Endothelial cell of umbilical vein (primary cell): ENCODE measurements at regions not wholly inside any gene's neighbourhood (a gene's known extent, or its start where the extent isn't known, plus 50 kb on each side); places are given as distances from the start of the nearest gene placed in this dataset.

Source experiments
- BruUV-seq: library from RNA; stranded (reverse); fragments of 400-500 nt; replicated peaks from 2 replicates; lab custom pipeline; 2021; lab: Mats Ljungman, UMichigan
- CTCF ChIA-PET: fragments of 300-600, 350-600 bp; sonication (Branson Sonifier 250); formaldehyde crosslinking; loops from one replicate; lab custom pipeline; 2021; ENCODE audit warnings: antibody characterized with exemption, inconsistent platforms; lab: Charles Lee
- POLR2A ChIA-PET: fragments of 300-600, 350-600 bp; sonication (Branson Sonifier 250); formaldehyde crosslinking; loops from one replicate; lab custom pipeline; 2021; ENCODE audit warnings: antibody characterized with exemption, inconsistent platforms; lab: Charles Lee
- DNase-seq: peaks from one replicate; pipeline ENCODE4 v3.0.0-alpha.2; 2011; ENCODE audit warnings: low read depth, low spot score
- FAIRE-seq: peaks from 2 replicates; lab custom pipeline; 2011; peaks lifted over from hg19 to GRCh38; lab: Jason Lieb, UNC
- H2AFZ ChIP-seq: 2 replicates; pipeline ENCODE4 v1.6.0; 2012; ENCODE audit warnings: low read depth, low read length, control low read depth, inconsistent platforms
- H3K27ac ChIP-seq: 2 replicates; pipeline ENCODE4 v1.5.1; 2011; ENCODE audit warnings: low read depth, mild to moderate bottlenecking, control low read depth, low read length, moderate library complexity; ENCODE audit not compliant: insufficient read depth
- H3K27me3 ChIP-seq, 2 experiments: 2 replicates each; pipeline versions ENCODE4 v1.6.0 to v1.6.1; 2011; ENCODE audit warnings: low read length in 2 of 2, mixed read lengths in 1 of 2; ENCODE audit not compliant: control insufficient read depth in 2 of 2, insufficient read depth in 2 of 2
- H3K36me3 ChIP-seq, 2 experiments: 2 replicates in 1 of 2; 3 replicates in 1 of 2; pipeline ENCODE4 v1.5.1; 2011; ENCODE audit warnings: low read length in 2 of 2, mild to moderate bottlenecking in 1 of 2, moderate library complexity in 1 of 2; ENCODE audit not compliant: control insufficient read depth in 2 of 2, insufficient read depth in 2 of 2; ENCODE audit errors: extremely low read depth in 1 of 2
- H3K4me1 ChIP-seq: 3 replicates; pipeline ENCODE4 v1.5.1; 2011; ENCODE audit warnings: mild to moderate bottlenecking, low read length; ENCODE audit not compliant: control insufficient read depth, insufficient read depth; ENCODE audit errors: extremely low read depth
- H3K4me2 ChIP-seq: 2 replicates; pipeline ENCODE4 v1.6.1; 2011; ENCODE audit warnings: low read length, control low read depth, mixed read lengths; ENCODE audit not compliant: insufficient read depth
- H3K4me3 ChIP-seq, 3 experiments: fragments of 200-600 bp in 1 of 3; sonication (generic), shearing (Covaris generic) in 1 of 3; replicated peaks in 1 of 3; 2 replicates each; pipeline ENCODE4 v1.5.1; 2011 to 2016; ENCODE audit warnings: control low read depth in 3 of 3, low read length in 3 of 3, mild to moderate bottlenecking in 2 of 3, inconsistent platforms in 1 of 3, low read depth in 1 of 3, moderate library complexity in 1 of 3; ENCODE audit not compliant: insufficient read depth in 1 of 3
- H3K79me2 ChIP-seq: 2 replicates; pipeline ENCODE4 v1.6.0; 2012; ENCODE audit warnings: low read length, inconsistent platforms; ENCODE audit not compliant: control insufficient read depth, insufficient read depth
- H3K9ac ChIP-seq: replicated peaks from 2 replicates; pipeline ENCODE3; 2011; ENCODE audit warnings: low read length, control low read depth; ENCODE audit not compliant: insufficient read depth; ENCODE audit errors: extremely low read depth
- H3K9me1 ChIP-seq: replicated peaks from 3 replicates; pipeline ENCODE4 v1.6.0; 2011; ENCODE audit warnings: mild to moderate bottlenecking, low read length; ENCODE audit not compliant: control insufficient read depth, insufficient read depth; ENCODE audit errors: extremely low read depth
- H3K9me3 ChIP-seq: replicated peaks from 2 replicates; pipeline ENCODE4 v1.5.1; 2012; ENCODE audit warnings: low read length, inconsistent platforms; ENCODE audit not compliant: control insufficient read depth, insufficient read depth
- H4K20me1 ChIP-seq: replicated peaks from 2 replicates; pipeline ENCODE3; 2011; ENCODE audit warnings: mild to moderate bottlenecking, low read length; ENCODE audit not compliant: control insufficient read depth, insufficient read depth; ENCODE audit errors: extremely low read depth
- EZH2 ChIP-seq: IDR thresholded peaks from 2 replicates; pipeline ENCODE4 v1.6.1; 2012; ENCODE audit warnings: borderline replicate concordance, low read depth, mild to moderate bottlenecking, moderate library complexity, low read length, inconsistent platforms; ENCODE audit not compliant: severe bottlenecking
- FOS ChIP-seq: IDR thresholded peaks from 2 replicates; pipeline ENCODE4 v1.6.1; 2011; ENCODE audit warnings: mild to moderate bottlenecking, low read length, moderate library complexity, borderline replicate concordance; ENCODE audit not compliant: insufficient read depth
- GATA2 ChIP-seq: IDR thresholded peaks from 2 replicates; pipeline ENCODE4 v1.7.0; 2011; ENCODE audit warnings: low read depth, mild to moderate bottlenecking, moderate library complexity, mixed read lengths, low read length; ENCODE audit not compliant: insufficient read length, insufficient read depth
- JUN ChIP-seq: IDR thresholded peaks from 2 replicates; pipeline ENCODE4 v1.6.1; 2011; ENCODE audit warnings: borderline replicate concordance, low read depth; ENCODE audit not compliant: insufficient read length, insufficient read depth
- MAX ChIP-seq: IDR thresholded peaks from 2 replicates; pipeline ENCODE4 v1.6.1; 2011; ENCODE audit not compliant: insufficient read depth, insufficient read length
- MYC ChIP-seq: IDR thresholded peaks from one replicate; pipeline ENCODE4 v1.6.1; 2011; ENCODE audit warnings: mild to moderate bottlenecking, low read depth, low read length
- POLR2A ChIP-seq: IDR thresholded peaks from 2 replicates; pipeline ENCODE4 v1.6.1; 2012; ENCODE audit warnings: low read depth, mild to moderate bottlenecking, control low read depth, low read length
- POLR2AphosphoS5 ChIP-seq: IDR thresholded peaks from 2 replicates; pipeline ENCODE4 v1.6.1; 2012; ENCODE audit warnings: low read depth, mild to moderate bottlenecking, control low read depth, low read length, moderate library complexity; ENCODE audit not compliant: insufficient read depth
- dilution Hi-C: fragments of 300-500 bp; cut with MboI; formaldehyde crosslinking; loops from one replicate; pipeline ENCODE4 v1.15.0; 2019; ENCODE audit warnings: low sequenced_read_pairs; ENCODE audit not compliant: extremely low pct_ligation_motif_present
- intact Hi-C: fragments of 100-400 bp; cut with micrococcal nuclease; formaldehyde crosslinking; loops from one replicate; pipeline ENCODE4 v1.10.0; 2022
- TF ChIP-seq, protein P1 (sequence below), 2 donors: IDR thresholded peaks; 1 replicate in 1 of 2; 2 replicates in 1 of 2; pipeline ENCODE4 v1.5.1; 2011; ENCODE audit warnings: low read length in 2 of 2, mild to moderate bottlenecking in 2 of 2, moderate library complexity in 2 of 2, control low read depth in 1 of 2, inconsistent platforms in 1 of 2, low read depth in 1 of 2; ENCODE audit not compliant: insufficient read depth in 1 of 2; ENCODE audit errors: extremely low read depth in 1 of 2

DNA sequence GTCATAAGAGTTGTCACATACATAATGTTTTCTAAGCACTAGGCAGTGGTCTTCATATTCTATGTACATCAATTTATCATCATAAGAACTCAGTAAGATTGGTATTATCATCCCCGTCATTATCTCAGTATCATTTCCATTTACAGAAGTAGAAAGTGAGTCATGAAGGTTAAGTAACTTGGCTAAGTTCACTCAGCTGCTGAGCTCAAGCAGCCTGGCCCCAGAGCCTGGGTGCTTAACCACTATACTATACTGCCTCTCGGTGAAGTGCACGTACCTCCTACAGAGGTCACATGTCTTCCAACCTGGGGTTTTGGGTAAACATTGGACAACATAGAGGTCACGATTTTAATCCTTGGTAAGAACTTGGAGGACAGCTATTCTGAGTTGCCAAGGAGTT is 161.5 kb upstream of the GATB start:
- H3K4me1 ChIP-seq, result no peaks in the 10 kb centered on the region
- H2AFZ ChIP-seq, result no peak overlapping the region
- no peaks in the 10 kb centered on the region for H3K36me3 ChIP-seq
- no peak overlapping the region for H3K9ac ChIP-seq
- no peaks in the 10 kb centered on the region for H4K20me1 ChIP-seq
- dilution Hi-C loops (no loop called here), intact Hi-C loops (no loop called here)
- DNase-seq (no peak), FAIRE-seq (no peak)
- no peaks in the 10 kb centered on the region for H3K79me2 ChIP-seq
- ChIA-PET POLR2A (no interaction called here), CTCF (interaction anchor here (1.0 to 1.5 kb wide), 2 partner anchors 12 to 121 kb away, joined by 3 read pairs; no protein-coding TSS in a partner anchor)
- no peak overlapping the region for H3K27ac ChIP-seq
- no peaks in the 10 kb centered on the region for H3K9me3 ChIP-seq
- no peaks in the 10 kb centered on the region for H3K9me1 ChIP-seq
- H3K27me3 ChIP-seq, result no peaks in the 10 kb centered on the region
- BruUV-seq, result no TSS peak
- H3K4me2 ChIP-seq, result no peak overlapping the region
- TF ChIP-seq FOS (no peak), MAX (no peak), JUN (no peak), GATA2 (no peak), POLR2AphosphoS5 (no peak)
- no peak overlapping the region for H3K4me3 ChIP-seq

GRCh38 chr4:151921811-151922210 is 161.0 kb upstream of the GATB start:
- intact Hi-C loops (no loop called here), dilution Hi-C loops (no loop called here)
- ChIA-PET POLR2A (no interaction called here), CTCF (interaction anchor here (1.0 to 1.5 kb wide), 2 partner anchors 12 to 120 kb away, joined by 3 read pairs; no protein-coding TSS in a partner anchor)
- no peak for DNase-seq
- Histone ChIP-seq H3K9me1 (no peaks in the 10 kb centered on the region), H3K9ac (no peak overlapping the region), H2AFZ (no peak overlapping the region), H3K27me3 (no peaks in the 10 kb centered on the region), H3K9me3 (no peaks in the 10 kb centered on the region), H3K4me3 (no peak overlapping the region), H3K36me3 (no peaks in the 10 kb centered on the region), H3K4me2 (no peak overlapping the region), H3K4me1 (no peaks in the 10 kb centered on the region), H3K79me2 (no peaks in the 10 kb centered on the region), H4K20me1 (no peaks in the 10 kb centered on the region), H3K27ac (no peak overlapping the region)
- no peak for TF ChIP-seq FOS
- no peak for TF ChIP-seq POLR2A
- no peak for TF ChIP-seq JUN
- TF ChIP-seq GATA2, result no peak
- TF ChIP-seq, protein P1, sequence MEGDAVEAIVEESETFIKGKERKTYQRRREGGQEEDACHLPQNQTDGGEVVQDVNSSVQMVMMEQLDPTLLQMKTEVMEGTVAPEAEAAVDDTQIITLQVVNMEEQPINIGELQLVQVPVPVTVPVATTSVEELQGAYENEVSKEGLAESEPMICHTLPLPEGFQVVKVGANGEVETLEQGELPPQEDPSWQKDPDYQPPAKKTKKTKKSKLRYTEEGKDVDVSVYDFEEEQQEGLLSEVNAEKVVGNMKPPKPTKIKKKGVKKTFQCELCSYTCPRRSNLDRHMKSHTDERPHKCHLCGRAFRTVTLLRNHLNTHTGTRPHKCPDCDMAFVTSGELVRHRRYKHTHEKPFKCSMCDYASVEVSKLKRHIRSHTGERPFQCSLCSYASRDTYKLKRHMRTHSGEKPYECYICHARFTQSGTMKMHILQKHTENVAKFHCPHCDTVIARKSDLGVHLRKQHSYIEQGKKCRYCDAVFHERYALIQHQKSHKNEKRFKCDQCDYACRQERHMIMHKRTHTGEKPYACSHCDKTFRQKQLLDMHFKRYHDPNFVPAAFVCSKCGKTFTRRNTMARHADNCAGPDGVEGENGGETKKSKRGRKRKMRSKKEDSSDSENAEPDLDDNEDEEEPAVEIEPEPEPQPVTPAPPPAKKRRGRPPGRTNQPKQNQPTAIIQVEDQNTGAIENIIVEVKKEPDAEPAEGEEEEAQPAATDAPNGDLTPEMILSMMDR (IDR thresholded peaks at IDR 0.05; ENCODE audit: extremely low read depth in 1 of 2, insufficient read depth in 1 of 2, low read depth in 1 of 2, low read length in 2 of 2), result no peak
- no peak for TF ChIP-seq POLR2AphosphoS5
- TF ChIP-seq EZH2, result no peak
- no peak for TF ChIP-seq MYC
- no peak for TF ChIP-seq MAX
- no TSS peak for BruUV-seq
- FAIRE-seq, result no peak
